GM18867 (cell line): ENCODE measurements at regions not wholly inside any gene's neighbourhood (a gene's known extent, or its start where the extent isn't known, plus 50 kb on each side); places are given as distances from the start of the nearest gene placed in this dataset.

Experiments
- ATAC-seq: cut with Tn5 transposase; IDR thresholded peaks from one replicate; pipeline ENCODE4 v1.9.1; 2021; ENCODE audit warnings: mild to moderate bottlenecking, moderate library complexity; ENCODE audit not compliant: unreplicated experiment

DNA sequence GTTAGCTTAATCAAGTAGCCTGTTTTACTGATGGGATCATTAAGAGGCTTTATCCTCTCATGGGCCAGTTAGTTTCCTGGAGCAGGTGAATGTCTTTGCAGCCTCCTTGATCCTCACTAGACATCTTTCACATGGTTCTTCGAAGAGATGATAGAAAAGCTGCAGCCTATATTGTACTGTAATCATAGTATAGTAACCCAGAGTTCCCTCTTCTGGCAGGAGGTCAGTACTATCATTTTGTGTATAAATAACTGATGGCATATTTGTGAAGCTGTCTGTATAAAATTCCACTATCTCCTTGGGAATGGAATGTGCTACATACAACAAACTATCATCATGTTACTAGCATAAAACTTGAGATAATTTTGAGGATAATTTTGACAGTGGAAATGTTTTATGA, 123.8 kb upstream of the PRPS1L1 start:
- ATAC-seq, result no peak

DNA sequence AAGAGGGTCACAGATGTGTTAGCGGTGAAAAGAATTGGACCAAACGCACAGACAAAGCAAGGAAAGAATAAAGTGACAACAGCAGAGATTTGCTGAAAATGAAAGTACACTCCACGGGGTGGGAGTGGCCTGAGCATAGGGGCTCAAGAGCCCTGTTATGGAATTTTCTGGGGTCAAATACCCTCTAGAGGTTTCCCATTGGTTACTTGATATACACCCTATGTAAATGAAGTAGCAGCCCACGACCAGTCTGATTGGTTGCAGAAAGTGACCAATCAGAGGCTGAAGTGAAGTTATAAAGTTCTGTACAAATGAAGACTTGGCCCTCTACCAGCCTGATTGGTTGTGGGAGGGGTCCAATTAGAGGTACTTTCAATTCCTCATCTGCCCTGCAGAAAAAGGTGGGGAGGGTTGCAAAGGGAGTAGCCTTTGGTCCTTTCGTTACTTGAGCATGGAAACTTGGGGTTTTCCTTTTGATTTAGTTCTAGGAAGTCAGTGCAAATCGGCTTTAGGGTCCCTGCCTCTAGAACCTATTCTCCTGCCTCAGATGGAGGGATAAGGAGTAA, 125.6 kb upstream of the PRPS1L1 start:
- peak; percentile 39 for ATAC-seq

DNA sequence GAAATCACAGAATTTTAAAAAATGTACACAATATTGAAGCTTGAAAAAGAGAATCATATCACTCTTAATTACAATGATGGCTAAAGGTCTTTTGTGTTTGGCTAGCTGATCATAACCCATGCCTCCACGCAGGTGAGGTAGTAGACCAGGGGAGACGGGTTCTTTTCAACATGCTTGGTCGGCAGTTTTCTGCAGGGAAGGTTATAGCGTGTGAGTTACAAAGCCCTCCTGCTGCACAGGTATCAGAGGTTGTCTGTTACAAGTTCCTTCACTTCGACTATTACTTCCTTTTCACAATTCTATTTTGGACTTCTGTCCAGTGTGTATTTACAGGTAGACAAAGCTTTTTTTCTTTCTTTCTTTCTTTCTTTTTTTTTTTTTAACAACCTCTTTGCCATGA, 127.1 kb upstream of the PRPS1L1 start:
- ATAC-seq, result no peak

DNA sequence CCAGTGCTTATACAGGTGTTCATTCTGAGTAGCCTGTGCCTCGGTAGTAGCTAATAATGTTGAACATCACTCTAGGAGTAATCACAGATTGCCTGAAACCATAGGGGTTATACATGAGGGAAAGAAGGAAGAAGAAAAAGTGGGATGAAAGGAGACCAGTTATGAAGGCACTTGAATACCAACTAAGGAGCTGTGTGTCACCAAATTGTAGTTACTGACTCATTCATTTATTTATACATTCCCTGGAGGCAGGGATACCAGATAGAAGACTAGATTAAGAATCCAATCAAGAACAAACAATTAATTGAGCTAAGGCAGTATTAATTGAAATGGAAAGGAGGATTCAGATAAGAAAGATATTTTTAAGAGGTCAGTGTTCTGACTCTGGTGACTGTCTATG, 129.6 kb upstream of the PRPS1L1 start:
- no peak for ATAC-seq

DNA sequence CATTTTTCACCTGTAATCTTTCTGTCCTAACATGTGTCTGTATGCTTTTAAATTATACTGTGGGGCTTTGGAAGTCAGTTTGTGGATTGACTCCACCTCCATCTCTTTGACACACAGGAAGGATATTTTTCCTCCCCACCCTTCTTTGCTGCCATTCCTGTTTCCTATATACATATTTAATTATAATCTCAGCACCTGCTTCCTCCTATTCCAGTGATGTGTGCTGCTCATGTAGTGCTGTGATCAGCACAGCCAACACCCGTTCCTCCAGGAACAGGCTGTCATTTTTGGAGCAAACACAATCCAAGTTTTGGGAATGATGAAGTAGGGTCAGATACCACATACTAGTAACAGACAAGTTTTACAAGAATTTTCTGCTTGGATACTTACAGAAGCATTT, 135.0 kb upstream of the PRPS1L1 start:
- no peak for ATAC-seq

DNA sequence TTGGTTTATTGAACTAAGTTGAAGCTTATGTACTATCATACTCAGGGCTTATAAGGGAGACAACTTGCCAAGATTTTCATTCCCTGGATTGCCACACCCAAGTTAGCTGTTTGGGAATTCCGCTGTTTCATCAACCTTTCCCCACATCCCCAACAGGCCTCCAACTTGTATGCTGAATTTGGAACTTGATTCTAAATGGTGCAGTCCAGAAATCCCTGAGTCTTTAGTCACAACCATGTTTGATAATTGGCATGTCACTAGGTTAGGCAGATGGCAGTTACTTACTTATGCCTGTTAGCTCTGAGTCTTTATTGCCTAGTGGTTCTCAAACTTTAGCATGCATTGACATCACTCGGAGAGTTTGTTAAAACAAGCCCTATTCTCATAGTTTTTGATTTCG, 135.4 kb upstream of the PRPS1L1 start:
- ATAC-seq, result no peak

DNA sequence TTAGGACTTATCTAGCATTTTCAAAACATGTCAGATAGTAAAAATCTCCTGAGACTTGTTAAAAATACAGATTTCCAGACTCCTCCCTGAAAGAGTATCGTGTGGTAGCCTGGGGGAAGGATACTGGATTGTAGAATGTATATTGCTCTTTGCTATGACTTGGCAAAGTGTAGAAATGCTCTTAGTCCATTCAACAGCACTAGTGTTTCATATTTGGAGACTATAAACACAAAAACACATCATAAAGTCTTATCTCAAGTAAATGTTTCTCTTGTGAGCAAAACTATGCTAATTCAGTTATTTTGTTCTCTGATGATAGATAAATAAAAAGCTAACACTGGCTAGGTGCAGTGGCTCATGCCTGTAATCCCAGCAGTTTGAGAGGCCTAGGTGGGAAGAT, 137.5 kb upstream of the PRPS1L1 start:
- no peak for ATAC-seq

DNA sequence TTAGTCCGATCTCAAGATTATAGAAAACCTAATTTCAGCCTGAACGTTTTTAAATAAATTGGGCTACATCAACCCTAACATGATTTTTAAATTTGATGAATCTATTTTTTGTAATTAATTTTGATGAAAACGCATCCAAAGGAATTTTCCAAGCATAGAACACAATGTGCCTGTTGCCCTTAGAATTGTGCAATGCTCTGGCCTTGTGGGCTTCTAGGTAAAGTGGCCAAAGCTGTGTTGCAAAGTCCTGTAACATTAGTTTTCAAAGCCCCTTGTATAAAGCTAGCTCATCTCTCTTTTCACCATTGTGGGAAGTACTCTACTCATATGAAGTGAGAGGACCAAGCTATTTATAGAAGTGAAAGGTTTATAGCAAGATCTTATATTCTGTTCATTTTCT, 138.4 kb upstream of the PRPS1L1 start:
- no peak for ATAC-seq

DNA sequence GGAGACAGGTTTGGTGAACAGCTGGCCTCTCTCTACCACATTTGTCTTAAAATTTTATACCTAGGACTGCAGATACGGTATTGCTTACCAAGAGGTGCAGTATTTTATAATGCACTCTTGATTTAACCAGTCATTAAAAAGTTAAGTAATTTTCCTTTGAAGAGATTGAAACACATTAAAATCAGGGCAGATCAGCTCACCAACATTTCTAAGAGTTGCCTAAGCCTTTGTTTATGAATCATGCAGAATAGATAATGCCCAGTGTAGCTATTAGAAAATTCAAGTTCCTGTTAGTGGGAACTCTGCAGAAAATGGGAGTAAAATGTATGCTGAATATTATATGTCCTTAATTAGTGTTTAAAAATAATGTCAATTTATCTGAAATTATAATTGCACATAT, 140.2 kb upstream of the PRPS1L1 start:
- ATAC-seq, result no peak

DNA sequence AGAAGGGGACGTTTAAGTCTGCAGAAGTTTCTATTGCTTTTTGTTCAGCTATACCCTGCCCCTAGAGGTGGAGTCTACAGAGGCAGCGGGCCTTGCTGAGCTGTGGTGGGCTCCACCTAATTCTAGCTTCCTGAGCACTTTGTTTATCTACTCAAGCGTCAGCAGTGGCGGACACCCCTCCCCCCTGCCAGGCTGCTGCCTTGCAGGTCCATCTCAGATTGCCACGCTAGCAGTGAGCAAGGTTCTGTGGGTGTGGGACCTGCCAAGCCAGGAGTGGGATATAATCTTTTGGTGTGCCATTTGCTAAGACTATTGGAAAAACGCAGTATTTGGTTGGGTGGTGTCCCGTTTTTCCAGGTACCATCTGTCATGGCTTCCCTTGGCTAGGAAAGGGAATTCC, 147.3 kb upstream of the PRPS1L1 start:
- ATAC-seq, result no peak

DNA sequence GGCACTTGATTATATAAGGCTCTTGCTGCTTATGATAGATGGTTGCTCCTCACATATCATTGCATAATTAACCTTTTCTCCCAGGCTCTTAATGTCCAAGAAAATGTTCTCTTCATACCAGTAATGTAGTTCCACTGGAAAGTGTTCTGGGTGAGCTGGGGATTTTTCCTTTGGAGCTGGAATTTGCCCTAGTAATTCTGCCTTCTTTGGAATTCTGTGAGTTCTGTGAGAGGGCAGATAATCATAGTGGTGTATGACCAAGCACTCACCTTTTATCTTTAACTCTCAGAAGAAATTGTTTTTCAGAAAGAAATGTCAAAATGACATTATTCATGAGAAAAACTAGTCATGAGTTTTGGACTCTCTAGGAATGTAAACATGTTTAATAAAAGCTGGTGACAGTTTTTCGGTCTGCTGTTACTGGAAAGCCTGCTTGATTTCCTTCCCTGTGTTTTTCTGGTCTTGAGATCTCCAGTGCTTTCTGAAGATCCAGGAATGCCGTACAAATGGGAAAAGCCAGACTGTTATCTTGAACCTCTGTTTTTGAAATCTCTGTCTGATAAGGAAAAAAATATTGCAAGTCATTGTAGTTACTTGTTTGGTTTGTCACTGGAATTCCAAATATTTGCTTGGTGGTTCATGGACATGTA, 148.3 kb upstream of the PRPS1L1 start:
- no peak for ATAC-seq

DNA sequence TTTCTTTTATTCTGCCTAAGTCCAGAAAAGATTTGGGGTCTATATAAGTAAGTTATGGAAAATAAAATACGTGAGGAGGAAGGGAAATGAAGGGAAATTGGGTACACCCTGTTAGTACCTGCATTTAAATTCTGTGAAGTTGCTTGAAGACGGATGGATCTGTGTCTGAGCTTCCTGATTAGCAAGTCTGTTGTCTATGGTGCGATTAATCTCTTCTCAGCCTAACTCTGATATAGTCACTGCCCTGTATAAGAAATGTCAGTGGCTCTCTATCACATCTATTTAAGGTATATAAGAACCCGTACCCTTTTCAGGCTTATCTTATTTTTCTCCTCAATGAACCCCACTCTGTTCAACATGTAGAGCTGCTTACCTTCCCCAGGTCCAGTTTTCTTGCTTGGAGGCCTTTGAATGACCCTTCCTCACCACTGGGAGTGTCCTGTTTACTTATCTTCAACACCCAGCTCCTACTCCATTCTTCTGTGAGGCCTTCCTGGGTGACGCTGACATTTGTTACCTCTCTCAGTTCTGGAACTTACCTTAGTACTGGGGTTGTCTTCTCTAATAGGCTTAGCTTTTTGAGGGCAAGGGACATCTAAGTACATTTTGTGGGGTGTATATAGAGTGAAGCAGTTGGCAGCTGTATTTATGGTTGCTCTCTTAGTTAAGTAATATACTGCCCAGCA, 149.6 kb upstream of the PRPS1L1 start:
- ATAC-seq, result no peak

DNA sequence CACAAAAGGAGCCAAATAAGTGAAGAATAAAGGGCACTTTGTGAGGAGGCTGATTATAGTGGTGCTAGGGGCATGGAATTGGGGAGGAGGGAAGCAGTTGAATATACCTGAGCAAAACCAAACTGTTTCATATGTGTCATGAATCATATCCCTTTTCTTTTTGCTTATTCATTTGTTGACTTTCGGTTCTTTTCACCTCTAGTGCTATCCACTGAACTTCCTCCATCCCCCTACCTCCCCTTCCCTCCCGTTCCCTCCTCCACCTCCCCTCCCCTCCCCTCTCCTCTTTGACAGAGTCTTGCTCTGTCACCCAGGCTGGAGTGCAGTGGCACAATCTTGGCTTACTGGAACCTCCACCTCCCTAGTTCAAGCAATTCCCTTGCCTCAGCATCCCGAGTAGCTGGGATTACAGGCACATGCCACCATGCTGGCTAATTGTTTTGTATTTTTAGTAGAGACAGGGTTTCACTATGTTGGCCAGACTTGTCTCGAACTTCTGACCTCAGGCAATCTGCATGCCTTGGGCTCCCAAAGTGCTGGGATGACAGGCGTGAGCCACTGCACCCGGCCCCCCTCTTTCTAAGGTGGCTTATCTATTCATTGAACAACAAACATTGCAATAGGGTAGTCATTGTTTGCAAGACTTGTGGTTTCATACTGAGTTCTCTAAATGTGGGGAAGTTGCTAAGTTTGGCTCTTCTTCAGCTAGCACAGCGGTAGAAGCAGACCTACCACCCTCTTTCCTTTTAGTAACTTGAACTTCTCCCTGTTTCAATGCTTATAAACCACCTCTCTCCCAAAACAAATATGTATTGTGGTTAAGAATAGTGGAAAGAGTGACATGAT, 150.4 kb upstream of the PRPS1L1 start:
- peak; percentile 90 for ATAC-seq

DNA sequence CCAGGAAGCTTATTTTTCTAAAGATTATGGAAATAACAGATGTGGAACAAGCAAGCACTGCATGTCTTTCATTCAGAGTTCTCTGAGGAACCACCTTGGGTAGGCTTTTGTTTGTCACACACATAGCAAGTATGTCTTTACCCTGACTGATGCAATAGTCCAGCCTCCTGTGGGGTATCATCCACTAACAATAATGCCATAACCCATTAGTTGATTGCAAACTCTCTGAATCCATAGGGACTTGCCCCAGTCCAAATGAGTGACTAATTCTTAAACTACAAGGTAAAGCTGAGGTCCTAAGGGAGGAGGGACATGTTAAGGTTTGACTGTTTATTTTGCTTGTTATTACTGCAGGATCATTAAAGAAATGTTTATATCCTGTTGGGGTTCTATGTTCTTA, 151.4 kb upstream of the PRPS1L1 start:
- no peak for ATAC-seq

DNA sequence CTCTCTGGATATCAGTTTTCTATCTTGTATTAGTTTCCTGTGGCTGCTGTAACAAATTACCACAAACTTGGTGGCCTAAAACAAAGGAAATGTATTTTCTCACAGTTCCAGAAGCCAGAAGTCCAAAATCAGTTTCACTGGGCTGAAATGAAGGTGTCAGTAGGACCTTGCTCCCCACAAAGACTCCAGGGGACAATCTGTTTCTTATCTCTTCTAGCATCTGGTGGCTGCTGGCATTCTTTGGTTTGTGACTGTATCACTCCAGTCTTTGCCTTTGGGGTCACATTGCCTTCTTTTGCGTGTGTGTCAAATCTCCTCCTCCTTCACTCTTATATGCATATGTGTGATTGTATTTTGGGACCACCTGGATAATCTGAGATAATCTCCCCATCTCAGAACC, 153.0 kb upstream of the PRPS1L1 start:
- no peak for ATAC-seq

DNA sequence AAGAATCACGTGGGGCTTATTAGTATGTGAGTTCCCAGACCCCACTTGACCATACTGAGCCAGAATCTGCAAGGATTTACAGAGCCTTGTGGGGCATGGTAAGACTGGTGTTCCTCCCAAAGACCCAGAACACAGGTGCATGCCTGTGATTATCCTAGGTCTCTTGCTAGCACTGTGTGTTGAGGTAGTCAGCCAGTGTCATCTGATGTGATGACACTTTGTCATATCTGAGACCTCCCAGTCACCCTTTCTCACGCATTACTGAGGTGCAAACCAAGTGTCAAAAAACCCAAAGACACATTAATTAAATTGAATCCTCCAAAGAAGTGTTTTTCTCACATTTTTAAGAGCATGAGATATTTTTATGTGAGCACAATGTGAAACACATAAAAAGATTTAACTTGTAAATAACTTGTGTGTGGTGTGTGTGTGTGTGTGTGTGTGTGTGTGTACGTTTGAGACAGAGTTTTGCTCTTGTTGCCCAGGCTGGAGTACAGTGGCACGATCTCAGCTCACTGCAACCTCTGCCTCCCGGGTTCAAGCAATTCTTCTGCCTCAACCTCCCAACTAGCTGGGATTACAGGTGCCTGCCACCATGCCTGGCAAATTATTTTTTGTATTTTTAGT, 162.0 kb upstream of the PRPS1L1 start:
- no peak for ATAC-seq

DNA sequence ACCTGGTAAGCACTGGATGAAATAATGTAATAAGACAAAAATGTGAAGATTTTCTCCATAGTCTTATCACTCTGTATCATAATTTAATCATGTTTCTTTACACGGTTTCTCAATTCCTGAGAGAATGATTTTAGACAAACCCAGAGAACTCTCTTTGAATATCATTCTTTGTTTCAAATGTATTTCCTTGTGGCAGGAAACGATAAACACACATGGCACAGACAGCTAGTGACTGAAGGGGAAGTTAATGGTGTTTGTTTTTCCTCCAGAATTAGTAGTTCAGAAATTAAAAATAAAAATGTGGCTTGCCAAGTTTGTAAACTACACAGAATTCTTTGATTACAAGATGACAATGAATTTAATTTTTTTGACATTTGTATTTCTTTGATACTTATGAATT, 163.7 kb upstream of the PRPS1L1 start:
- ATAC-seq, result no peak

DNA sequence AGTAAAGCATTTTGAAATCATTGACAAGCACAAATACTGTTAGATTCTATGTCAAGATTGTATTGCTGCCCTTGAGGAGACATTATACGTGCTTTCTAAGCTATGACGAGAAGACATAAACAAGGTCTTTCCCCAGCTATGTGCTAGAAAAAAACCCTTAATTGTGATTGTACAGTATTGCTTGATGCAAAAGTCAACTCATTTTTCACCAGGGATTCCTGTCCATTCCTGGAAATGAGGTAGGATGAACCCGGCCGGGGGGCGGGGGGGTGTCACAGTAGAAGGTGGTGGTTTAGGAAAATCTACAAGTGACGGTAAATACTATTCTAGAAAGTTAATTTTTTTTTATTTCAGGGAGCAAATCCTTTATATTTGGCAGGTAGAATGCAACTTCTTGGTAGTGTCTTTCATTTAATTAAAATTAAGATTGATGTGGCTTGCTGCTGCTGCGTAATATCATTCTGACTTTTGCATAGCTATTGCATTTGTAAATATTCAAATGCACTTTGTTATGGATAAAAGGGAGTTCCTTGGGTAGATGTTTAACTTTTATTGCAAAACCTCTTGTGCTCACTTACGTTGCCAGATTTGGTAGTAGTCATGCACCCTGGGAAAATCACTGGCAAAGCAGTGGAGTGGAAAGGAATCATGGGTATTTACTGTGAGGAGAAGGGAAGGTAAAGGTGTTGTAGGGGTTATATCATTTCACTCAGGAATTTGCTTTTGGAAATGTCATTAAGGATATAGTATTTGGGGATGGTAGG, 164.4 kb upstream of the PRPS1L1 start:
- no peak for ATAC-seq

DNA sequence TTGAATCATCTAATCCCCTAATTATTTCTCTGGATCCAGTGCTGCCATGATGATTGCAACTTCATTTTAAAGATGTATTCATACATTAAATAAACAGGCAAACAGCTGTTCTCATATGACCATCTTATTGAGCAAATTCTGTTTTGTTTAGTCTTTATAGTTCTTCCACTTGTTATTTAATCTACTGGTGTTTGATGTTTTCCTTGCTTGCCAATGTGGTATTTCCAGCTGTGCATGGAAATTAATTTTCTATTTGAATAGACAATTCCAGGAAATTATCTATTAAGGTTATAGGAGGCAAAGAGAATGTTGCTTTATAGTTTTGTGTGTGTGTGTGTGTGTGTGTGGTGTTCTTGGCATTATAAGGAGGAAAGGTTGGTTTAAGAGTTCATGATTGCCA, 167.0 kb upstream of the PRPS1L1 start:
- ATAC-seq, result no peak

DNA sequence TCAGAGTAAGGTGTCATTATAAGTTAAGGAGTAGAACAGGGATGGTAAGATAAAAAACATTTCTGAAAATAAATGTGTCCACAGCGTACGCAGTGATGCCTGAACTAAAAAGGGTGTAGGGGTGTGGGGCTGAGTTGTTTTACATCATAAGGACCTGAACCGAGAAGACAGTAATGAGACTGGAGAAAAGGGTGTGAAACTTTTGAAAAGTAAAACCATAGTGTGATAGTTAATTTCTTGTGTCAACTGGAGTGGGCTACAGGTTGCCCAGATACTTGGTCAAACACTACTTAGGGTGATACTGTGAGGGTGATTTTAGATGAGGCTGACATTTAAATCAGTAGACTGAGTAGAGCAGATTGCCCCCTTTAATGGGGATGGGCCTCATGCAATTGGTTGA, 169.0 kb upstream of the PRPS1L1 start:
- ATAC-seq, result no peak

DNA sequence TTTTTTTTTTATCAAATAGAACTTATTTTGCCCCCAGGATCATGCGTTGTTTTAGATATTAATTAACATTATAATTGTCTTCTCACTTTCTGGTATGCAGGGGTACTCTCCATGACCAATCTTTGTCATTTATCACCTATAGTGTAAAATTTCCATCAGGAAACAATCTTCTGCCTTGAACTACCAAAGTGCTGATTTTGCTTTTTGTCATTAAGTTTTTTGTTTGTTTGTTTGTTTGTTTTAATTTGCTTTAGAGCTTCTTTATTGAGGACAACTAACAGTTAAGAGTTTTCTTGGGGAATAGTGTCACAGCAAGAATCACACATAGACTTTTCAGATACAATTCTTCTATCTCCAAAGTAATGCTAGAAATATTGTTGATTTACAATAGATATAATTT, 171.2 kb upstream of the PRPS1L1 start:
- ATAC-seq, result no peak
